ENCODE measurements at regions not wholly inside any gene's neighbourhood (a gene's known extent, or its start where the extent isn't known, plus 50 kb on each side); places are given as distances from the start of the nearest gene placed in this dataset.
"Not testable (repeated sequence)": the region's sequence is repeated elsewhere in the genome, so short reads cannot be mapped to it uniquely, and the experiment has no call there.

DNA sequence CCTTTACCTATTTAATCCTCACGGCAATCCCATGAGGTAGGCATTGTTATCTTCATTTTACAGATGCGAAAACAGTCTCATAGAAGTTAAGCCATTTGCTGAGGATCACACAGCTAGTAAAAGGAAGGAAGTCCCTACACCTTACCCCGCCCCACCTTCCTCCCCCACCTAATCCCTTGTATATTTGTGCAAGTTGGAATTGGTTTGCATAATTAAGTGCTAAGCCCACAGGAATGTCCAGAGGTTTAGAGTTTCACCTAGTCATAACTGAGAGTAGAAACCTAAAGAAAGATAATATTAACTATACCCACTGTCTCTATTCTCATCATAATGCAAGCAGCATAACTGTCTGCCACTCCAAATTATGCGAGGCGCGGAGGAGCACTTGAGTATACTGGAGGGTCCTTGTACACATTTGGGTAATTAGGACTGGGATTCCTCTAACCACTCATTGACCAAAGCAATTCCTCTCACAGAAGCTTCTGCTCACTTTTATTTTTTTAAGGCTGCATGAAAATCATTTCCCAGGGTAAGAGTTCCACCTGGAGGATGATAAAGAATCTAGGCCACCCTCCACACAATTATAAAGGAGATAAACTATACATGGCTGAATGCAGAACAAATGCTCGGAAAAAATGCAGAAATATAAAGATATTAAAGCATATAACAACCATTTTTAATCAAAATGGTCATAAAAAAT lies 199.9 kb downstream of the FAM181B start:
- DNase-seq = no peak

DNA sequence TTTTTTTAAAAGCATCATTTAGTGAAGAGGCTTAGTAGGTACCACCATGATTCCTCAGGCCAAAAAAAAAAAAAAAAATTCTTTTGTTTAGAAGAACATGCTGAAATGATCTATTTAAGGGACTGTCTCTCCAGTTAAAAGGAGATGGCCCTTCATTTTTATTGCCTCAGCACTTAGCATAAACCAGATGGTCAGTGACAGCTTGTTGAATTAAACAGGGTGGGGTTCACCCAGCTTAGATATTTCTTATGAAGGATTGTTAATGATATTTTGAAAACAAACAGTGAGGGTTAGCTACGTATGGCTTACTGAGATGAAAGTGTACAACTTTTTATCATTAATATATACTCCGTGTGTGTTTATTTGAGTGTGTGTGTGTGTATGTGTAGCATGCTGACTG lies 203.7 kb downstream of the FAM181B start:
- DNase-seq = no peak

DNA sequence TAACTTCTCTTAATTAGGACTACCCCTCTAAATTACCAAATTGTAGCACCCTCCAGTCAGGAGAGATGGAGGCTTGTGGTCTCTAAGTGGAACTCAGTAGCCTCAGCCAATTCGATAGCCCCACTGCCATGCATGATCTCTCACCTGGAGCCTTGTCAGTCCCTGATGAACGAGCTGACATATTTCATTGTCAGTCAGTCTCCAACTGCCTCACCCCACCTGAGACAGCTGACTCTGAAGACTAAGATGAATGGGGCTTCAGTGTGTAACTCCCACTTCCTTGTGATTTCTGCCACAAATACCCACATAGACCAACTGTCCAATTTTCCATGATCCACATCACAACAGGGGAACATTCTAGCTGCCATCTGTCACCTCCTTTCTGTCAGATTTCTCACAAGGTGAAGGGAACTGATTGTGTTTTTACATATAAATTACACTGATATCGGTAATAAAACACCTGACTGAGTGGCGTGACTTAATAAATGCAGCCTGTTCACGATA lies 206.5 kb downstream of the FAM181B start:
- no peak for DNase-seq

GRCh38 chr11:82523141-82523540 lies 210.5 kb downstream of the FAM181B start:
- DNase-seq = no peak

GRCh38 chr11:82521427-82521826 lies 212.2 kb downstream of the FAM181B start:
- no peak for DNase-seq

DNA sequence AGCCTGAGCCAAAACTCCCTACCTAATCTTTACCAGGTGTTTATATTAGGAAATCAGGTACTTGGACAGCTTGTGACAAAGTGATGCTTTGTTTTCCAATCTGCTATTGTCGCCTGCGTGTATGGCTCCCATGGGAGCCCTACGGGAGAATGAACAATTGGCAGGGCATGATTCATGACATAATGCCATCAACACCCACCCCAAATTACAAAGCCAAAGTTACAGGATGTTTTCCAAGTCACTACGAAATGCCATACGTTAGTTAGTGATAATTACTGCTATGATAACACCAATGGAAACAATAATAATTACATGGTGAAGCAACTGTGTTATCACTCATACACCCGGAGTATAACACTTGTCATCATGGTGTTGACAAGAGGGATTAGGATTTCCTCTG lies 226.4 kb downstream of the FAM181B start:
- DNase-seq = no peak

DNA sequence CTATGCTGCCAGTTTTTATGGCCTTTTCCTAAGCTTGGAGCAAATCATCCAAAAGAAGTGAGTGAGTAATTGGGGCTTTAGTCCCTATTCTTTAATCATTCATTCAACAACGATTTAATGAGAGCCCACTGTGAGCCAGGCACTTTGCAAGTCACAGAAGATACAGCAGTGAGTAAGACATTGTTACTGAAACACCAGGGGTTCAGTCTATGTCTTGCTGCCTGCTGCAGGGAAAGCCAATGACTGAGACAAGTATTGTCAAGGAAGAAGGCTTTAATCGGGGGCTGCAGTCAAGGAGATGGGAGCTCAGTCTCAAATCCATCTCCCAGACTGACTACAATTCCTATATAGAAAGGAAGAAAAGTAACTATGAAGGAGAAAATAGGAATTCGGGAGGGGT lies 228.3 kb downstream of the FAM181B start:
- DNase-seq = no peak

- not testable (repeated sequence) for DNase-seq
These were observed 232.5 kb downstream of the FAM181B start for GRCh38 chr11:82501174-82501573.

GRCh38 chr11:82494988-82495432 lies 238.7 kb downstream of the FAM181B start:
- DNase-seq = no peak

- DNase-seq = no peak
These were observed 258.8 kb downstream of the FAM181B start for GRCh38 chr11:82474876-82475275.

GRCh38 chr11:82465481-82465880 lies 268.2 kb downstream of the FAM181B start:
- no peak for DNase-seq

DNA sequence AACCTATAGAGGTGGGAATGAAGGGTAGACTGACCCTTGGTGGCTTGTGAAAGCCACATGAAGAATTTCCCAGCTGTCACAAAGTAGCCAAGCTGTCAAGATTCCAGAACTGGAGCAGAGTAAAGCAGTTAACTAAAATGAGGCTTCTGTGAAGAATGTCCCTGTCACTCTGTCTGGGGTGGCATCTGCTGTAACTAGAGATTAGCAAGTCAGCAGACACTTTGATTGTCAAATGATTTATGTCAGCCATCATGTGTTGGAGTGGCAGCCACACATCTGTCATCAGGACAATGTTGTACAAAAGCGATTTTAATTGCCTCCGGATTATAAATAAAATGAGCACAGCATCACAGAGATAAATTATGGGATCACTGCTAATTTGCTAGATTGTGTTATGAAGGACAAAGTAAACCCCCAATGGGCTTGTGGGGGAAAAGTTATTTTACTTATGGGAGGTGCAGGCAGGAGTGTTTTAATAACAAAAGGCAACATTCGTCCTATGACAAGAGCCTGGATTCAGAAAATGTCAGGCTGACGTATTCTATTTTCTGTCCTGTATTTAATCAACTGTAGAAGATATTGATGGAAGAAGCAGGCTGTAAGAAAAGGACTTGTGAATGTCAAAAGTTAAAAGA lies 270.9 kb downstream of the FAM181B start:
- DNase-seq = no peak

DNA sequence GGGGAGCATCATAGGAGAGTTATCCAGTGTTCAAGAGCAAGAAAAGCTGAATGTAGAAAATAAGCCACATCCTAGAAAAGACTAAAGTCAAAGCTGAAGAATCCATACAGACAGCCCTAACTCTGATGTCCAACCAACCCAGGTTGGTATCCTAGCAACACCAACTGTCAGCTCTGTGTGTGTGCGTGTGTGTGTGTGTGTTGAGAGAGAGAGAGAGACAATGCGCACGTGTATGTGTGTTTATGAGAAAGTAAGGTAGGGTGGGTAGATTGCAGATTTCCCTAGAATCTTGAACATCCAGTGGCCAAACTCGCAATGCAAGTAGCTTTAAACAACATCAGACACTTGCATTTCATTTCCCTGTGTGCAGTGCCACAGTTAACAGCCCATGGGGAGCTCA lies 274.9 kb downstream of the FAM181B start:
- DNase-seq = no peak

- DNase-seq = no peak
These were observed 275.5 kb downstream of the FAM181B start for GRCh38 chr11:82458147-82458546.

GRCh38 chr11:82450996-82451395 lies 282.7 kb downstream of the FAM181B start:
- DNase-seq = no peak

- DNase-seq = no peak
These were observed 327.1 kb downstream of the FAM181B start for GRCh38 chr11:82406611-82407010.

- no peak for DNase-seq
These were observed 328.2 kb downstream of the FAM181B start for GRCh38 chr11:82405421-82405820.

- DNase-seq = no peak
These were observed 328.7 kb downstream of the FAM181B start for GRCh38 chr11:82404981-82405380.

GRCh38 chr11:82403640-82404305 lies 329.9 kb downstream of the FAM181B start:
- no peak for DNase-seq

- no peak for DNase-seq
These were observed 335.3 kb downstream of the FAM181B start for GRCh38 chr11:82398300-82398815.

GRCh38 chr11:82396639-82397038 lies 337.0 kb downstream of the FAM181B start:
- not testable (repeated sequence) for DNase-seq

- DNase-seq = no peak
These were observed 349.4 kb downstream of the FAM181B start for GRCh38 chr11:82384308-82384707.

GRCh38 chr11:82373781-82374542 lies 359.7 kb downstream of the FAM181B start:
- DNase-seq = no peak
